ENCODE measurements at regions not wholly inside any gene's neighbourhood (a gene's known extent, or its start where the extent isn't known, plus 50 kb on each side); places are given as distances from the start of the nearest gene placed in this dataset.
A peak's percentile ranks its signal among the peaks of the same experiment; 100 is the strongest.

DNA sequence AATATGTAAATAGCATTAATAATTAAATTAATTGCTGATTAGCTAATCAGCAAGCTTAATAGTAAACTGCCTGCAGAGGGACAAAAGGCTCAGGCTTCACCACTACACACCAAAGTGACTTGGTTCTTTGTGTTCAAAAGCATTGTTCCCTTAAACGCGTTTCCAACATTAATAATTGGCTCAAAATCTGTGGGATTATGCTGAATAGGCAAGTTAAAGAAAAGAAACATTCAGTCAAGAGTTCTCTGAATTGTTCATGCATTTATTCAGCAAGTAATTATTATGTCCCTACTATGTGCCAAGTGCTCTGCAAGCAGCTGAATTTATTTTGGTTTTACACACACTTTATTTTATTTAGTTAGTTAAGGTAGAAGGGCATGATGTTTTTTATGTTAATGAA lies 558.5 kb upstream of the ARRDC4 start:
- no peak for DNase-seq

DNA sequence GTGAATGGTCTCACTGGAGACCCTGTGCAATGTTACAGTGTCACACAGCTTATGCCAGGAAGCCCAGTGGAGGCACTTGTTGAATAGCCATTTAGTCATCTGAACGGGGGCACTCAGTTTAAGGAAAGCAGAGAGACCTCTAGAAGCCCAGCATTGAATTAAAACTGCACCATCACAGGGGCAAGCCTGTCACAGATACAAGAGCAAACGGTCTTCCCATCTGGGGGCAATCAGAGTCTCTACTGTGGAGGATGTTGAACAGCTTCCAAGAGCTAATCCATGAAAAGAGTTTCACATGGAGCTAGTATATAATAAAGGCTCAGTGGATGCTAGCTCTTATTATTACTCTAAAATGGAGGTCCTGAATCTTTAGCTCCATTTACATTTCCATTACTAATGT lies 553.7 kb upstream of the ARRDC4 start:
- no peak for DNase-seq

GRCh38 chr15:97410897-97411575 lies 549.5 kb upstream of the ARRDC4 start:
- DNase-seq = no peak

GRCh38 chr15:97420130-97420529 lies 540.4 kb upstream of the ARRDC4 start:
- DNase-seq = no peak

GRCh38 chr15:97425596-97425995 lies 534.9 kb upstream of the ARRDC4 start:
- DNase-seq = no peak

GRCh38 chr15:97443101-97443500 lies 517.4 kb upstream of the ARRDC4 start:
- no peak for DNase-seq

DNA sequence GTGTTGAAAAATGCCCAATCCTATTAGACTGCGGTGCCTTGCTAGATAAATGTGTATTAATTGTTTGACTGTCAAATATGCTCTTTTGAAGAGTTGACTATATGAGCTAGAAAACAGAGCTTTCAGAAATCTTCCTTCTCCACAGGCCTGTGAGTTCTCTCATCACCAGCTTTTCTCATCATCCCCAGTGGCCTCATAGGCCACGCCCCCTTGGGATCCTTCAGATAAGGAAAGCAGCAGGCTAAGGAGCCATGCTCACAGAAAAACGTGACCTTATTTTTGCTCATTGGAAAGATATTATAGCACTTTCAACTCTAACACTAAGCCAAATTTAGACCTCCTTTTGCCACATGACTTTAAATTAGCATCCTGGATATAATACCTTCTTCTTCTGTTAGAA lies 514.4 kb upstream of the ARRDC4 start:
- no peak for DNase-seq

GRCh38 chr15:97456521-97457202 lies 503.8 kb upstream of the ARRDC4 start:
- DNase-seq = no peak

DNA sequence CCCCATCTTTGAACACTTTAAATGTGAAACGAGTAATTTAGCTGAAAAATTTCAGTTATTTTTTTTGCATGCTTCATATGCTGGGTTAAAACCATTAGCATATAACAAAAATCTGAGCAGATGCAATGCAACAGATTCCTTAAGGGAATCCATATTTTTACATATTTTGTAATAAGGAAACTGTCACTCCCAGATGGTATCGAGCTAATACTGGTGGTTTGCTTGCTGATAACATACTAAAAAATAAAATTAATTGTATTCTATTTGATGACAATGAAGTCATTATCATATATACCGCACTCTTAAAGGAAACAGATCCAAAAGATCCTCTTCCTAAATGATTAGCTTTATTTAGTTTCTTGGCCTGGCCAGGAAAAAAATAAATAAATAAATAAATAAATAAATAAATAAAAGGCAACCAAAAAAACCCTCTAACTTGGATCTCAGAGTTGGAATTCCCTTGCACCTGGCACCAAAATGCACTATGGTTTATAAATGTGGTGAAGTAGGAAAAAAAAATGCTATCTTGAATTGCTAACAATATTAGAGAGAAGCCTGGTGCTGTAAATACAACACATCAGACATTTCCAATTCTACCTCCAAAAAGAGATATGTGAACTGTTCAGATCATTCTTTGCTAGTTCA lies 503.2 kb upstream of the ARRDC4 start:
- DNase-seq = no peak

DNA sequence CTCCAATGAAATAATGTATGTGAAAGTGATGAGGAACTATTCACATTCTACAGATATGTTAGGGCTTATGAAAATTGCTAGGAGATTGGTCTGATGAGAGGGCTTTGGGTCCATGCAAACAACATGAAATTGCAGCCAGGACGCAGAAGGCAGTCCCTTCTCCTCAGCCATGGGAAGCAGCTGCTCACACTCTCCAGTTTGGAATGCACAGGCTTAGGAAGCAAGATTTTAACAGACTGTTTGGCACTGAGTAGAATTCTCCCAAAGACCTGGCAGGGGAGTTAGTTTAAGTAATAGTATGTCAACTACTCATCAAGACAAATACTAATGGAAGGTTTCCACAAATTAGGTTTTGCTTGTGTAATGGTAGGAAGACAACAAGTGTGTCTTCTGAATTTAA lies 500.7 kb upstream of the ARRDC4 start:
- DNase-seq = no peak

DNA sequence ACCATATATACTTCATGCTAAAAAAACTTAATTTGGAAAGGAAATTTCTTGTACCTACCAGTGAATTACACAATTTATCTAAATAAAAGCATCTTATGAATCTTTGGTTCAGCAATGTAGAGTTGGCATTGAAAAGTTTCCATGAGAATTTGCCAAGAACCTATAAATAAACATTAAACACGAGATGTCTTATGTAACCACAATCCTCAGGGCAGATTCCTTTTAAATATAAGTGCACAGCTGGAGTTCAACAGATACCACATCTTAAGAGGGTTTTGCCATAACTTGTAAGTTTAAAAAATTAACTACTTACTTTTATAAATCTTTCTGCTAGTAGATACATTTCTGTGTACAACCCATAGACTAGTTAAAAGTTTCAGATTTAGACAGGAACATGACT lies 499.3 kb upstream of the ARRDC4 start:
- DNase-seq = no peak

GRCh38 chr15:97463696-97464095 lies 496.8 kb upstream of the ARRDC4 start:
- no peak for DNase-seq

DNA sequence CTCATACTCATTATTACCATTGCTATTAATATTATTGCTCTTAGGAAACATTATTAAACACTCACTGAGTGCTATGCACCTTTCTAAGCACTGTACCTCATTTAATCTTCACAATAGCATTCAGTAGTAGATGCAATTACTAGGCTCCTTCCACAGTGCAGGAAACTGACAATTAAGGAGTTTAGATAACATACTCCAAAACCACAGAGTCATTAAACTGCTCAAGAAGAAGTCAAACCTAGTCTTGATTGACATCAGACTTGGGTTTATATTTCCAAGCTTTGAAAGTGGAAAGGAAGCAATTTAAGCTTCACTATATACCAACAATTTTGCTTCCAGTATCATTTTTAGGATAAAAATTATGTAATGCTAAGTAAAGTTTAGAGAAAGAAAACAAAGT lies 490.1 kb upstream of the ARRDC4 start:
- DNase-seq = no peak

GRCh38 chr15:97473627-97474026 lies 486.9 kb upstream of the ARRDC4 start:
- no peak for DNase-seq

GRCh38 chr15:97479957-97480356 lies 480.5 kb upstream of the ARRDC4 start:
- no peak for DNase-seq

DNA sequence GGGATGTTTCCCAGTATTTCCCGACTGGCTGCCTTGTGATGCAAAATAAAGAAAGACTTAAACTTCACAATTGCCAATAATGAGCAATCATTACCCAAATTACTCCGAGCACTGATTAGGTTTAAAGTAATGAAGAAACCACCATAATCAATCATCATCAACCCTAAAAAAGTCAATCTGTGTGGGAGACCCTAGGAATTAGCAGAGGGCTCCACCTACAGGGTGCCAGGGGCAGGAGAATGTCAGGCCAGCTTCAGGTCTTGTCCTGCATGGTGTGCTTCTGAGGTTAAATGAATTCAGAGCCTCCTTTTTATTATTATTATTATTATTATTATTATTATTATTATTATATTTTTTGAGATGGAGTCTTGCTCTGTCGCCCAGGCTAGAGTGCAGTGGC lies 478.0 kb upstream of the ARRDC4 start:
- no peak for DNase-seq

- DNase-seq = no peak
These were observed 477.3 kb upstream of the ARRDC4 start for GRCh38 chr15:97483232-97483631.

- no peak for DNase-seq
These were observed 470.1 kb upstream of the ARRDC4 start for GRCh38 chr15:97490429-97490828.

- DNase-seq = peak; percentile 1
These were observed 459.2 kb upstream of the ARRDC4 start for GRCh38 chr15:97501291-97501690.

- DNase-seq = no peak
These were observed 458.5 kb upstream of the ARRDC4 start for GRCh38 chr15:97502038-97502437.

GRCh38 chr15:97504031-97504792 lies 456.3 kb upstream of the ARRDC4 start:
- DNase-seq = no peak

DNA sequence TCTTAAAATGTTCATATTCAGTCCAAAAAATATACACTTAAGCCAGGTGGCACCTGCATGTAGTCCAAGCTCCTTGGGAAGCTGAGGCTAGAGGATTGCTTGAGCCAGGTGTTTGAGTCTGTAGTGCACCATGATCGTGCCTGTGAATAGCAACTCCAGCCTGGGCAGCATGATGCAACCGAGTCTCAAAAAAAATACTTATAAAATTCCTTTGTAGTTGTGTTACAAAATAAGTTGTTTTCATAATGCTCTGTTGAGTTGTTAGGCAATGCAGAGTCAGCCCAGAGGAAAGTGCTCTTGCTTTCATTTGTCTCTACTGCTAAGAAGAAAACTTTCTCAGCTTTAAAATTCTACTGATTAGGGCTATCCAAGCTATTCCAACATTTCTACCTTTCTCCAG lies 442.8 kb upstream of the ARRDC4 start:
- DNase-seq = no peak

DNA sequence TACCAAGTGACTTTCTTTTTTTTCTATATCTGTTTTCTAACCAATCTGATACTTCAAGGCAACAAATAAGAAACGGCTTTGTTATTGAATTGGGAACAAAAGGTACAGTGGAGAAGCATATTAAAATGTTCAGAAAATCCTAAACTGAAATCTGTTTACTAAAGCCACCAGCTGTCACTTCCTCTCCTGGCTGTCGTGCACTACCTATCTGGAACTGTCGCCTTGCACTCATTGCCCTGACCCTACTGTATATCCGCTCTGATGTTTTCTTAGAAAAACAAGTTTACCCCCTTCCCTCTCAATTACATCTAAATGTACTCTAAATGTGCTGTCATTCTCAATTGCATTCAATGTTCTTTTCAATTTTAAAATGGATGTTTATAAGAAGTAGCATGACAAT lies 439.8 kb upstream of the ARRDC4 start:
- DNase-seq = no peak
